Erythroblast (primary cell): ENCODE measurements at regions not wholly inside any gene's neighbourhood (a gene's known extent, or its start where the extent isn't known, plus 50 kb on each side); places are given as distances from the start of the nearest gene placed in this dataset.

Source experiments
- DNase-seq, 2 experiments: peaks; one replicate each; lab custom pipeline; 2025; lab: John Stamatoyannopoulos, UW
- GATA1 ChIP-seq: IDR thresholded peaks from 2 replicates; pipeline ENCODE4 v1.6.1; 2011; ENCODE audit warnings: low read depth, mild to moderate bottlenecking, control low read depth, low read length, moderate library complexity
- POLR2A ChIP-seq: IDR thresholded peaks from 2 replicates; pipeline ENCODE4 v1.6.1; 2011; ENCODE audit warnings: mild to moderate bottlenecking, low read length

DNA sequence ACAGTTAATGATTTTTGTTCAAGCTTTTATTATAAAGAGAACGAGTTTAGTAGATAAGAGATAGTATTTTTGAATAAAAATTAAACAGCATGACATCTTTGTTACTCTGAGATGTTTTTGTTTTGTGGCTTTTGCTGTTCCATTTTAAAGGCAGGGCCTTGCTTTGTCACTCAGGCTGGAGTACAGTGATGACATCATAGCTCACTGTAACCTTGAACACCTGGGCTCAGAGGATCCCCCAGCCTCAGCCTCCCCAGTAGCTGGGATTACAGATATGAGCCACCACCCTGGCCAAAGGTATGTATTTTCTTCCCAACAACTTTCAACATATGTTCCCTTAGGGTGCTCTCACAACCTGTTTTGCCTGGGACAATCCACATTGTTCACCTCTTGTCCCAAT is 730.9 kb upstream of the RGMB start:
- DNase-seq = no peak
- TF ChIP-seq POLR2A (no peak), GATA1 (no peak)

DNA sequence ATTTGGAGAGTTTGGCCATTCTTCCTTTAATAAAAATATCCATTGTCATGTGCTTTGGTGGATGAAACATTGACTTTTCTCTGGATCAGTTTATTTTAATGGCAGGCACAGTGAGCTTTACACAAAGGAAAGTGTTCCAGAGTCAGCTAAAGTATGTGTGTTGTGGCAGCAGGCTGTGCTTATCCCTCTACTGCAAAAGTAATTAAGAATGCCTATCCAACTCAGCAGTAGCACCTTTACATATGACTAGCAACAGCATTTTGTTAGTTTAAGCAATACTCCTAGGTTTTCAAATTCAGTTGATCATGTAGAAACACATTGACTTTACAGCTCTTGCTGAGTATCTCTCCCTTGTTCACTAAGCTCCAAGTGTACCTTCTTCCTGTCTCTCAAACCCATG is 730.5 kb upstream of the RGMB start:
- DNase-seq = no peak
- TF ChIP-seq POLR2A (no peak), GATA1 (no peak)

DNA sequence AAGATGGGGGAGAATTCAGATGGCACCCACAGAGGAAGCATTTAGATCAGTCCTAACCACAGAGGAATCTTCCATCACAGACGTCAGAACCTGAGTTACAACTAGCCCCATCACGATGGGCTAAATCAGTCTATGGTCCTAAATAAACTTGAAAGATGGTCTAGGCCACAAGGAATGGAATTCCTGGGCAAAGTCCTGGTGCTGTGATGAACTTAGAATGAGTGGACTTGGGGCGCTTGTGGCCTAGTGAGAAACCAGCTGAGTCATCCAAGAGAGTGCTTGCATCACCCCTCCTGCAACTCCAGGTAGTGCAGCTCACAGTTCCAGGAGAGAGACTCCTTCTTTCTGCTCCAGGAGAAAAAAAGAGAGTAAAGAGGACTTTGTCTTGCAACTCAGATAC is 722.9 kb upstream of the RGMB start:
- no peak for TF ChIP-seq POLR2A
- TF ChIP-seq GATA1 = no peak
- peak in 1 of 2 experiments; percentile 13 for DNase-seq

DNA sequence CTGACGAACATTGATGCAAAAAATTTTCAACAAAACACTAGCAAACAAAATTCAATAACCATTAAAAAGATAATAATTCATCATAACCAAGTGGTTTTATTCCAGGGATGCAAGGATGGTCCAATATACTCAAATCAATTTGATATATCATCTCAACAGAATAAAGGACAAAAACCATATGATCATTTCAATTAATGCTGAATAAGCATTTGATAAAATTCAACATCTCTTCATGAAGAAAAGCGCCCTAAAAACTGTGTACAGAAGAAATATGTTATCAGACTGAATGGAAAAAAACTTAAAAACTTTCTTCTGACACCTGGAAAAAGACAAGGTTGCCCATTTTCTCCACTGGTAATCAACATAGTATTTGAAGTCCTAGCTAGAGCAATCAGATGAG is 720.3 kb upstream of the RGMB start:
- TF ChIP-seq POLR2A = no peak
- TF ChIP-seq GATA1 = no peak
- no peak for DNase-seq

DNA sequence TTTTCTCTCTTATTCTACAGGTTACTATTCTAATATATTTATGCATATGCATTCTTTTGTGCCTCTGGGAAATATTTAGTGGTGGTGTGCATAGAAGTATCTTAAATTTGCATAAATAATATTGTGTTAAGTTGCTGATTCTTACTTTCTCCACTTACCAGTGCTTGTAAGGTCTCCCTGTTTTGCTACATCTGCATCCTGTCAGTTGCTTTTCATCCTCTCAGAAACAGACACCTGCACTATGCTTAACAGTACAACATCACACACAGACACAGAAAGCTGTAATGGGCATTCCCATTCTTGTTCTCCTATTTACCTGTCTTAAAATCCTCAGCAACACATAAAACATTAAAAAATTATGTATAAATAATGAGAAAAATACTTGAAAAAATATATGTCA is 713.3 kb upstream of the RGMB start:
- TF ChIP-seq POLR2A = no peak
- no peak for TF ChIP-seq GATA1
- no peak for DNase-seq

DNA sequence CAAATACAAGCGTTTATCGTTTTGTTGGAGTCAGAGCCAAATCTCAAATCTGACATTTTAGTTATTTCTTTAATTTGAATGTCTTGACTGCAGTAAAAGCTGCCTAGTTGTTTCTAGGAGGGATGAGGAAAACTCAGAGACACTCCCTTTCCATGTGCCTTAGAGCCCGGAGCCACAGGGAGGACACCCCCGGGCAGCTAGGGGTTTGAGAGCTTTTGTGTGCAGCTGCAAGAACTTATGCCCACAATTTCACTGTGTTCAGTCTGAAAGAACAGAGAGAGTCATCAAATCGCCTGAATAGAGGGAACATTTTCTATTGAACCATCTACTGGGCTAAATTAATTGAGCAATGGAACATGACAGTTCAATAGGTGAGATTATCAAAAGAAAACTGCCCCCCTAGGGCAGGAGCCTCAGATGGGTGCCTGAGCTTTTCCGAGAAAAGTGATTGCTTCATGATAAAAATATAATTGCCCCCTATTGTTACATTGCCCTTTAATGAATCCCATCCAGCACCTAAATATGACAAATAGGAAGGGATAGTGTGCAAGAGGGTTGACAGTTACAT is 709.3 kb upstream of the RGMB start:
- TF ChIP-seq GATA1 (no peak), POLR2A (no peak)
- DNase-seq = no peak

DNA sequence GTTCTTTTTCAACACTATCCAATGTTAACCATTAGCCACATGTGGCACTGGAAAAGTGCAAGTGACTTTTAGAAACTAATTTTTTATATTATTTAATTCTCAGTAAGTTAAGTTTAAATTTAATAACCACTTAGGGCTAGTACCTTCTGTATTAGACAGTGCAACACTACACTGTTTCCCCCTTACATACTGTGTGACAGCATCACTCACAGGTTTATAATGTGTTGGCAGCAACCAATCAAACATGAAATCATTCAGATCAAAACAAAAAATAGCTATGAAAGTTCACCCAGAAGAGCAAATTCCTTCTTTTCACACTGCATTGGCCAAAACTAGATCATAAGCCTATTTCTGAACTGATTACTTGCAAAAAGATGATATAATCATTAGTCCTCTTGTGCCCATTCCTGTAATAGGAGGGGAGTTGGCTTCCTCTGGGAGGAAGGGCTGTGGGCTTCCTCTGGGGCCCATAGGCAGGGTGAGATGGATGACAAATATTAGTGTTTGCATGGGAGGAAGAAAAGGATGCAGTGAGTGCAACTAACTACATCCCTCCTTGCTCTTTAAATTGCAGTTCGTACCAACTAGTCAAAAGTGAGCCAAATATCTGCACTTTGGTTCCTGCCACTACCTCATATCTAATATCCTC is 708.1 kb upstream of the RGMB start:
- TF ChIP-seq POLR2A (no peak), GATA1 (no peak)
- no peak for DNase-seq

DNA sequence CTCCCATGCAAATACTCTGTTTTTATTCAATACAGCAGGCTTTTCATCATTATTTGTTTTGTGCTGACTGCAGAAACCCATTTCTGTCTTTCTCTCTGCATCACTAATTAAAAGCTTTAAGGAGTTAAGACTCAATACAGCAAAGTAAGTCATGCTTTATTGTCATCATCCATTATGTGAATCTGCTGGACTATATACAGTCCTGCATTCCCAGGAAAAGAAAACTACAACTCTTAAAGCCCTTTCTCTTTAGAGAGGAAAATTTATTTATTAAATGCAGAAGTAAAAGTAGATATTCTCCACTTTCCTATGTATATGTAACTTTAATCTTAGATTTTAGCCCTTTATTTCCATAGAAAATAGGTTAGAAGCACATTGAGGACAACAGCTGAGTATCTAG is 706.6 kb upstream of the RGMB start:
- no peak for TF ChIP-seq POLR2A
- no peak for TF ChIP-seq GATA1
- no peak for DNase-seq

DNA sequence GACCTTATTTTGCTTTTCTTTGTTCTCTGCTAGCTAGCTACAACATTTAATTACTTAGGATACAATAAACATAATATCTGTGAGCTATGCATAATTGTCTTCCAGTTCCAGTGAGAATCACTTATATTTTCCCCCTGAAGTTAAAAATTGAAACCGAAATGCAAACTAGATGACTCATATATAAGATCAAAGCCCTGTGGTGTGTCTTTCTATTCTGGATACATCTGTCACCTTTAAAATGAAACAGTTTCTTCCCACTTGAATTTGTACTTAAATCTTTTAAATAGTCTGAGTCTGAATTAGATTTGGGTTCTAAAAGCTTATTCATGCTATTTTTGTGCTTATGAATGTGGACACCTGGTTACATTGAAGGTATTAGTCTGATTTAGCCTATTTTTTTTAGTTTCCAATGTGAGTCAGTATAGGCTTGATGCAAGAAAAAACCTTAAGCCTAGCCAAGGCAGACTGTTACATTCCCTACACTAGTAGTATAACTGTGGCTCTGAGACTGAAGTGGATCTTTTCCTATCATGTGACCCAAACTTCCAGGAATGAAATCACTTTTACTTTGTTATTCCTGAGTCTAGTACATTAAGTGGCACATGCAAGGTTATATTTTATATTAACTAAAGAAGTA is 703.5 kb upstream of the RGMB start:
- TF ChIP-seq POLR2A (no peak), GATA1 (no peak)
- no peak for DNase-seq

DNA sequence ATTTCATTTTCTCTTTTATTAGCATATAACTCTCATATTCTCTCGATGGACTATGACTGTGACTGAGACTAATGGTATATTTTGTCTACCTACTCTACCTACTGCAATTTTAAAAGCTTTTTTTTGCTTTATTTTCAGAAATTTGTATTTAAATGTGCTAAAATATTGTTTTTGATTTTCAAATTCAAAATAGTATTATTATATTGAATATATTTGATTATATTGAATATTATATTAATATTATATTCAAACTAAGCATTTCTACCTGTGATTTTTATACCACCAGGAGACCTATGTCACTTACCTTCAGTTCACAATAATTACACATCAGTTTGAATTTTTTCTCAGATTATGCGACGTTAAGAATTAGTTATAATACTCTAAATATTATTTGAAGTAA is 700.5 kb upstream of the RGMB start:
- TF ChIP-seq GATA1 (no peak), POLR2A (no peak)
- DNase-seq = no peak

DNA sequence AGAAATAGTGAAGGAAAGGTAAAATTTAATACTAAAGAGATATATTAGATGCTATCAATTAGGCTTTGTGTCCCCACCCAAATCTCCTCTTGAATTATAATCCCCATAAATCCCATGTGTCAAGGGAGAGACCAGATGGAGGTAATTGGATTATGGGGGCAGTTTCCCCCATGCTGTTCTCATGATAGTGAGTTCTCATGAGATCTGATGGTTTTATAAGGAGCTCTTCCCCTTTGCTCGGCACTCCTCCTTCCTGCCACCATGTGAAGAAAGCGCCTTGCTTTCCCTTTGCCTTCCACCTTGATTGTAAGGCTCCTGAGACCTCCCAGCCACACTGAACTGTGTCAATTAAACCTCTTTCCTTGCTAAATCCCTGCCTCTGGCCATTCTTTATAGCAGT is 697.0 kb upstream of the RGMB start:
- DNase-seq = no peak
- no peak for TF ChIP-seq GATA1
- TF ChIP-seq POLR2A = no peak

DNA sequence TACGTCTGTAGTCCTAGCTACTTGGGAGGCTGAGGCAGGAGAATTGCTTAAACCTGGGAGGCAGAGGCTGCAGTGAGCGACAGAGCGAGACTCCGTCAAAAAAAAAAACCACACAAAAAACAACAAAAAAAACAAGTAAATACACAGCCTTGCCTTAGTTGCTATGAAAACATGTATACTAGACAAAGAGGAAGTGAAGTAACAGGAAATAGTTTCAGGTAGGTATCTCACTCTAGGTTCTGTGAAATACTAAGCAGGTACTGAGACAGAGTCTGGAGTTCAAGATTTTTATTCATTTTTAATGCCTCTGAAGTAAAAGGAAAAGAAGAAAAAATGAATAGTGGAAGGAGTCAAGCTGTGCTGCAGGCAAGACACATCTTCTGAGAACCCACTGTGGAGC is 687.9 kb upstream of the RGMB start:
- TF ChIP-seq POLR2A = no peak
- DNase-seq = no peak

DNA sequence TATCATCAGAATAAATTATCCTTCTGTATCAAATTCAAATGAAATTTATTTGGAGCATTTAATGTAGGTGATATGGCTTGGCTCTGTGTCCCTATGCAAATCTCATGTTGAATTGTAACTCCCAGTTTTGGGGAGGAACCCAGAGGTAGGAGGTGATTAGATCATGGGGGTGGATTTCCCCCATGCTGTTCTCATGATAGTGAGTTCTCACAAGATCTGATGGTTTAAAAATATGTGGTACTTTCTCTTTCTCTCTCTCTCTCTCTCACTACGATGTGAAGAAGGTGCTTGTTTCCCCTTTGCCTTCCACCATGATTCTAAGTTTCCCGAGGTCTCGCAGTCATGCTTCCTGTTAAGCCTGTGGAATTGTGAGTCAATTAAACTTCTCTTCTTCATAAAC is 678.4 kb upstream of the RGMB start:
- TF ChIP-seq POLR2A (no peak), GATA1 (no peak)

DNA sequence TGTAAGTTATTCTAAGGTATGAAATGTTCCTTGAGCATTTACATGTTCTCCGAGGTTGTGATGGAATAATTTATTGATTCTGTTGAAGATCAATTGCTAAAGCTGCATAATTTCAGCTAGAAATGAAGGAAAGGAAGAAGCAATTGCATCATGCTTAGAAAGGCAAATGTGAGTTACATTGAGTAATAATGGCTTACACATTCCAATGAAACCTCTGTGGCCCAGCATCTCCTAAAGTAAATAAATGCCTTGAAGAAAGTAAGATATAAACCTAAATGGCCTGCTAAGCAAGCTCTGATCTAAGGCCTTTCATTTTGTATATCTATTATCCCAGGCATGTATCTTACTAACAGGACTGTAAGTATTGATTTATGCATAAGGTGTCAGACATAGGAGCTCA is 677.3 kb upstream of the RGMB start:
- no peak for DNase-seq
- TF ChIP-seq GATA1 = no peak
- no peak for TF ChIP-seq POLR2A

More for the DNA sequence above, 678.4 kb upstream of the RGMB start:
- no peak for DNase-seq
